HAP-1 (cell line): ENCODE measurements at regions not wholly inside any gene's neighbourhood (a gene's known extent, or its start where the extent isn't known, plus 50 kb on each side); places are given as distances from the start of the nearest gene placed in this dataset.

Experiments used
- DNase-seq, 2 experiments: peaks; one replicate each; pipeline ENCODE4 v3.0.0-alpha.2; 2016 to 2020; ENCODE audit warnings: low spot score in 2 of 2
- H3K27me3 ChIP-seq: fragments of 250-450 bp; sonication (Bioruptor Pico); 2 replicates; pipeline ENCODE4 v1.5.1; 2020; ENCODE audit warnings: low read depth, mild to moderate bottlenecking, moderate library complexity
- H3K36me3 ChIP-seq: fragments of 250-450 bp; sonication (Bioruptor Pico); replicated peaks from 2 replicates; pipeline ENCODE4 v1.5.1; 2020; ENCODE audit warnings: mild to moderate bottlenecking
- H3K4me1 ChIP-seq: fragments of 250-450 bp; sonication (Bioruptor Pico); 2 replicates; pipeline ENCODE4 v1.5.1; 2020; ENCODE audit warnings: mild to moderate bottlenecking
- H3K4me3 ChIP-seq: fragments of 250-450 bp; sonication (Bioruptor Pico); 2 replicates; pipeline ENCODE4 v1.5.1; 2020; ENCODE audit warnings: mild to moderate bottlenecking, moderate library complexity
- H3K9me3 ChIP-seq: fragments of 250-450 bp; sonication (Bioruptor Pico); 2 replicates; pipeline ENCODE4 v1.5.1; 2020; ENCODE audit warnings: mild to moderate bottlenecking, moderate library complexity
- in situ Hi-C: fragments of 300-500 bp; cut with MboI; formaldehyde crosslinking; loops from 3 replicates; pipeline ENCODE4 v1.14.3; 2020; ENCODE audit warnings: low sequenced_read_pairs, inconsistent platforms, mixed read lengths

GRCh38 chr4:27271555-27271954 lies 410.9 kb downstream of the STIM2 start:
- Histone ChIP-seq H3K27me3 (no peaks in the 10 kb centered on the region), H3K9me3 (no peaks in the 10 kb centered on the region), H3K4me1 (no peaks in the 10 kb centered on the region), H3K4me3 (no peak overlapping the region), H3K36me3 (no peaks in the 10 kb centered on the region)
- DNase-seq = no peak
- in situ Hi-C loops = no loop called here

DNA sequence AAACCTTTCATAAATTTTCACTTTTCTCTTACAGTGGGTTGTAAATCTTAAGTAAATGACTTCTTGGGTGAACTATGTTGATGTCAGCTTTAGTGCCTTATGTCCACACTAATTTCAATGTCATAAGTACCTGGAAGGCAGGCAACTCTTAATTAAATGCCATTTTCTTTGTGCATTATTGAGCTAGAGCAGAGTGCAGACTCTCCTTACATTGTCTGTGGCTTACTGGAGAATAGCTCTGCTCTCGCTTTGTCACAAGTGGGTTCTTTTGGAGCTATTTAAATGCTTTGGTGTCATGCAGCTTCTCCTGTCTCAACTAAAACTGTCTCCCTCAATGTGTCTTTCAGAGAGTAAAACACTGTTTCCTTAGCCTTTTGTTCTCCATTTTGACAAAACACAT lies 411.6 kb downstream of the STIM2 start:
- Histone ChIP-seq H3K27me3 (no peaks in the 10 kb centered on the region), H3K4me3 (no peak overlapping the region), H3K9me3 (no peaks in the 10 kb centered on the region), H3K36me3 (no peaks in the 10 kb centered on the region), H3K4me1 (no peaks in the 10 kb centered on the region)
- no peak for DNase-seq
- in situ Hi-C loops = no loop called here

- Histone ChIP-seq H3K27me3 (no peaks in the 10 kb centered on the region), H3K9me3 (no peaks in the 10 kb centered on the region), H3K36me3 (no peaks in the 10 kb centered on the region), H3K4me3 (no peak overlapping the region), H3K4me1 (no peaks in the 10 kb centered on the region)
- DNase-seq = no peak
- in situ Hi-C loops = no loop called here
These were observed 415.8 kb downstream of the STIM2 start for GRCh38 chr4:27276307-27277073.

DNA sequence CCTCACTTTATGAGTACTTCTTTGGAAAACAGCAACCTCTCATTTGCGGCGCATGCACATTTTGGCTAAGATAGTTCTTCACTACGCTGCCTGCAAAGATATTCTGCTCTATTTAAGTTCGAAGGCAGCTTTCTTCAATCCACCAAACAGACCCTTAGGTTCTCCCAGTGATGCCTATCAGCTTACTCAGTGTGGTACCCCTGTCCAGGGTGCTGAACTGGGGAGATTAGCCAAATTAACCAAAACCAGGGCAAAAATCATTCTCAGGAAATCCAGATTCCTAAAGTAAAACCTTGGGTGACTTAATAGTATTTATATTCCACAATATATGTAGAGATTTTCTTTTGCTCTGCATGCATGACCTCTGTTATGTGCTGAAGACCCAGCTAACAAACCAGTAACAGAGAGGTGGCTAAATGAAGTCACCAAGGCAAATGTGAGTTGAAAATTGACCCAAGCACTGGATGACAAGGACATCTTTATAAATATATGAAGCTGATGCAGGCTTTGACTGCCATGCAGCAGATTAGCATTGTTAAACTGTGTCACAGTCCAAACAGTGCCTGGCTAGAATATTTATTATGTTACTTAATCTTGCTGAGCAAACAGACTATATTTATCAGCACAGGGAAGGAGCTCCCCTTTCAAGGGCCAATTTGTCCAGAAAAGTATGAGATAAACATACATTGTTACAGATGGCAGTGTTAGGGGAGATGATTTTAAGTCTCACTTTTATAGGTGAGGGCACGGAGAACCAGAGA lies 418.2 kb downstream of the STIM2 start:
- DNase-seq = peak; percentile 16 to 67
- H3K4me1 ChIP-seq = no peaks in the 10 kb centered on the region
- in situ Hi-C loops = no loop called here

DNA sequence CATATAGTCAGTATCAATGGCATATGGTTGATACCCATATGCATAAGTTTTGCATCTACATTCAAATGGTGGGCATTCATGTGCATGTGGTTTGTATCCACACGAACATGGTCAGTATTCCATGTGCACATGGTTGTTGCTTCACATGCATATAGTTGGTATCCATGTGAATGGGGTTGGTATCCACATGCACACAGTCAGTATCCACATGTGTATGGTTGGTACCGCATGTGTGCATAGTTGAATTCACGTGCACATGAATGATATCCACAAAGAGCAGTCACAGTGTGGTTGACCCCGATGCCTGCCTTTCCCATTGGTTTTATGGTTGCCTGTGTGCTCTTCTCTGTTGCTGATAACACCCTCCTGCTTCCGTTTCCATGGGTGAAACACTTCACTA lies 427.9 kb downstream of the STIM2 start:
- in situ Hi-C loops = no loop called here
- H3K4me1 ChIP-seq = no peaks in the 10 kb centered on the region
- no peak for DNase-seq
- H3K36me3 ChIP-seq = no peaks in the 10 kb centered on the region
- H3K9me3 ChIP-seq = no peaks in the 10 kb centered on the region
- no peak overlapping the region for H3K4me3 ChIP-seq
- no peaks in the 10 kb centered on the region for H3K27me3 ChIP-seq

More for the DNA sequence above, 418.2 kb downstream of the STIM2 start:
- H3K36me3 ChIP-seq = no peaks in the 10 kb centered on the region
- H3K27me3 ChIP-seq = no peaks in the 10 kb centered on the region
- H3K9me3 ChIP-seq = no peaks in the 10 kb centered on the region
- no peak overlapping the region for H3K4me3 ChIP-seq

DNA sequence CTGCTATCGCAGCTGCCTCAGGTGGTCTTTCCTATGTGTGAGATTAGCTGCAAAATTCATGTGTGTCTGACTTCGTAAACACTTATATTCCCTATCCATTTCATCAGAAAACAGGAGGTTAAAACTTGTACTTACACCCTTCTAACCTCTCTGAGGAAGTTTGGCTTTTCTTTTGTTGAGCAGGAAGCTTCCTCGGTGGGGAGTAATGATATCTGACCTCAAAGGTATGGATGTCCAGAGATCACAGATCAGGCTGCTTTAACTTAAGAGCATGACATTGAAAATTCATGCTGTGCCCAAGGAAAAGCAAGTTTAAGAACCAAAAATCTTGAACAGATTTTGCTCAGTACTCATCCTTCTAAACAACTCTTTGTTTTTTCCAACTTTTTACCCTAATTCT lies 429.1 kb downstream of the STIM2 start:
- in situ Hi-C loops = no loop called here
- H3K4me3 ChIP-seq = no peak overlapping the region

GRCh38 chr4:27293831-27294230 lies 433.2 kb downstream of the STIM2 start:
- Histone ChIP-seq H3K36me3 (no peaks in the 10 kb centered on the region), H3K4me3 (no peak overlapping the region), H3K9me3 (no peaks in the 10 kb centered on the region), H3K4me1 (no peaks in the 10 kb centered on the region), H3K27me3 (no peaks in the 10 kb centered on the region)
- DNase-seq = no peak
- in situ Hi-C loops = no loop called here

More for the DNA sequence above, 429.1 kb downstream of the STIM2 start:
- DNase-seq = no peak
- H3K36me3 ChIP-seq = no peaks in the 10 kb centered on the region
- no peaks in the 10 kb centered on the region for H3K4me1 ChIP-seq
- no peaks in the 10 kb centered on the region for H3K9me3 ChIP-seq
- H3K27me3 ChIP-seq = no peaks in the 10 kb centered on the region

- in situ Hi-C loops = no loop called here
- Histone ChIP-seq H3K27me3 (no peaks in the 10 kb centered on the region), H3K4me3 (no peak overlapping the region), H3K36me3 (no peaks in the 10 kb centered on the region), H3K4me1 (no peaks in the 10 kb centered on the region), H3K9me3 (no peaks in the 10 kb centered on the region)
- DNase-seq = no peak
These were observed 444.1 kb downstream of the STIM2 start for GRCh38 chr4:27304751-27305150.

DNA sequence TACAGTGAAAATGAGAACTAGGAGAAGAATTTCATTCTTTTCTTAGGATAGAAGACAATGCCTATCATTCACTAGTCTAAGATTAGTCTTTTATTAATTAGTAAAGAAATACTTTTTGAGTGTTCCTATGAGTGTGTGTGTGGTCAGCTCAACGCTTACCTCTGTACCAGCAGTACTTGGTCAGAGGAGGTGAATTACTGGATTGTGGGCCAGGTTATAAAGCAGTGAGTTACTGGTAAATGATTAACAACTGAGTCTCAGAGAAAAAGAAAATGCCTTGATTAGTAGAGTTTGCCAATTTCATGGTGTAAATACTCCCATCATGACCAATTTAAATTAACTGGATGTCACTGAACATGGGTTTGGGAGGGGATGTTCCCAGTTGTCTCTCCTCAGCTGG lies 444.6 kb downstream of the STIM2 start:
- in situ Hi-C loops = no loop called here
- H3K36me3 ChIP-seq = no peaks in the 10 kb centered on the region
- no peak for DNase-seq

DNA sequence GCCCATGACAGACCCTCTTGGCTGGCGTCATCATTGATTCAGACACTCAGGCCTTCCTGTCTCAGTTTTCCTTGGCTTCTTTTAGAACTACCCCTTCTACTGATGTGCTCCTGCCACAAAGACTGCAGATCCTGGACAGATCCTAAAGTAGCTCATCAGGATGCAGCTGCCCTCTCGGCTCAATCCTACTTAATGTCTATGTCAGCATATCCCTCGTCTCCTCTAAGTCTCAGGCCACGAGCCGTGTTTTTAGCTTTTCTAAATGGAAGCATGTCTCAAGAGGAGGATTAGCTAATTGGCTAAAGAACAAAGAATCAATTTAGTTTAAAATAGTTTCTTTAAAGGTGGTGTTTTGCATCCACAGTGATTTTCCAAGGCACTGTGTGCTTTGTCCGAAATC lies 447.7 kb downstream of the STIM2 start:
- no peaks in the 10 kb centered on the region for H3K4me1 ChIP-seq
- no peaks in the 10 kb centered on the region for H3K27me3 ChIP-seq
- no peaks in the 10 kb centered on the region for H3K36me3 ChIP-seq
- no peak for DNase-seq
- in situ Hi-C loops = no loop called here
- H3K4me3 ChIP-seq = no peak overlapping the region
- H3K9me3 ChIP-seq = no peaks in the 10 kb centered on the region

More for the DNA sequence above, 444.6 kb downstream of the STIM2 start:
- Histone ChIP-seq H3K9me3 (no peaks in the 10 kb centered on the region), H3K4me1 (no peaks in the 10 kb centered on the region), H3K4me3 (no peak overlapping the region), H3K27me3 (no peaks in the 10 kb centered on the region)

DNA sequence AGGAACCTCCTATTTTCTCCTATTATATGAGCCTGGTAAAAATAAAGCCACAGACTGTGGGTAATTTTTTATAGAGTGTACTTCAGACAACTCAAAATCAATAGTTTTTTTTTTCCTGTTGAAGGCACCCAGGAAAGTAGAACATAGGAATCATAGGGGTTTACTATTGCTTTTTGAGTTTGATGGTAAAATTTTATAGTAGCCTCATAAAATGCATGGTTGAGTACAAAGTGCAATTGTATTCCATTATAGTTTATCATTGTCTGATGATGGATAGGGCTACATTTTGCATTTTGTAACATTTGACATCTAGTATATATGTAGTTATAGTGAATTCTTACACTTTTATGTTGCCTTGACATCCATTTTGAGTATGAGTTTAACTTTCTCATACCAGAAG lies 455.0 kb downstream of the STIM2 start:
- in situ Hi-C loops = no loop called here
- no peak for DNase-seq

GRCh38 chr4:27316176-27316575 lies 455.5 kb downstream of the STIM2 start:
- no peaks in the 10 kb centered on the region for H3K4me1 ChIP-seq
- in situ Hi-C loops = no loop called here
- 0 out of 2 replicates have a peak, but pooled peaks cover 2% of the 10 kb centered on the region for H3K27me3 ChIP-seq
- no peaks in the 10 kb centered on the region for H3K9me3 ChIP-seq
- no peak for DNase-seq
- no peak overlapping the region for H3K4me3 ChIP-seq
- no peaks in the 10 kb centered on the region for H3K36me3 ChIP-seq

More for the DNA sequence above, 455.0 kb downstream of the STIM2 start:
- Histone ChIP-seq H3K36me3 (no peaks in the 10 kb centered on the region), H3K4me3 (no peak overlapping the region), H3K9me3 (no peaks in the 10 kb centered on the region), H3K27me3 (0 out of 2 replicates have a peak, but pooled peaks cover 2% of the 10 kb centered on the region), H3K4me1 (no peaks in the 10 kb centered on the region)

GRCh38 chr4:27318740-27319139 lies 458.1 kb downstream of the STIM2 start:
- Histone ChIP-seq H3K4me1 (no peaks in the 10 kb centered on the region), H3K27me3 (0 out of 2 replicates have a peak, but pooled peaks cover 2% of the 10 kb centered on the region), H3K9me3 (no peaks in the 10 kb centered on the region), H3K36me3 (no peaks in the 10 kb centered on the region), H3K4me3 (no peak overlapping the region)
- in situ Hi-C loops = no loop called here
- peak; percentile 44 to 71 for DNase-seq

DNA sequence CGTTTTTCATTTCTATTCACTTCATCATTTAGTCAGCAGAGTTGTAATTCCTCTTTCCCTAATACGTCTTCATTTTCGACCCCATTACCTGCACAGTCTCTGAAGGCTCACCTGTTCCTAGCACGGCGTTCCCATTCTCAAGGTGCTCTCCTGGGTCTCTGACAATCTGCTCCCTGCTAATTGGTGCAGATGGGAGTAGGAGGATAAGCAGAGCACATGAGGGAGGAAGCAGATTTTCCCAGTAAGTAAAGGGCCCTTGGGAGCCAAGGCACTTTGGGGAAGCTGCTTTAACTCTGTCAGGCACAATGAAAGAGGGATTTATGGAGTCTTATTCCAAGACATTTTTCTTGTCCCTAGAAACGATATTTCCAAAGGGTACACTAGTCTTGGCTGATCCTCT lies 466.4 kb downstream of the STIM2 start:
- in situ Hi-C loops = loop anchor here (10.0 kb wide), 1 partner anchor 272 kb away; no protein-coding TSS in a partner anchor
- Histone ChIP-seq H3K4me1 (no peaks in the 10 kb centered on the region), H3K36me3 (no peaks in the 10 kb centered on the region), H3K27me3 (peaks cover 5% of the 10 kb centered on the region; the same call in 1 of the 2 replicates), H3K9me3 (no peaks in the 10 kb centered on the region), H3K4me3 (no peak overlapping the region)
- DNase-seq = no peak
